DOHH2 (cell line): ENCODE measurements at regions not wholly inside any gene's neighbourhood (a gene's known extent, or its start where the extent isn't known, plus 50 kb on each side); places are given as distances from the start of the nearest gene placed in this dataset.

ENCODE experiments used
- EZH2phosphoT487 ChIP-seq: fragments of 200-600 bp; sonication (generic); IDR thresholded peaks from 2 replicates; pipeline ENCODE4 v1.6.1; 2017; ENCODE audit warnings: borderline replicate concordance, mild to moderate bottlenecking, antibody characterized with exemption, low read length, moderate library complexity, mixed read lengths
- TF ChIP-seq, protein P1 (sequence below): fragments of 200-600 bp; sonication (generic); IDR thresholded peaks from one replicate; pipeline ENCODE4 v1.5.1; 2014; ENCODE audit warnings: antibody characterized with exemption, mild to moderate bottlenecking, low read depth, low read length; ENCODE audit not compliant: poor library complexity, severe bottlenecking

DNA sequence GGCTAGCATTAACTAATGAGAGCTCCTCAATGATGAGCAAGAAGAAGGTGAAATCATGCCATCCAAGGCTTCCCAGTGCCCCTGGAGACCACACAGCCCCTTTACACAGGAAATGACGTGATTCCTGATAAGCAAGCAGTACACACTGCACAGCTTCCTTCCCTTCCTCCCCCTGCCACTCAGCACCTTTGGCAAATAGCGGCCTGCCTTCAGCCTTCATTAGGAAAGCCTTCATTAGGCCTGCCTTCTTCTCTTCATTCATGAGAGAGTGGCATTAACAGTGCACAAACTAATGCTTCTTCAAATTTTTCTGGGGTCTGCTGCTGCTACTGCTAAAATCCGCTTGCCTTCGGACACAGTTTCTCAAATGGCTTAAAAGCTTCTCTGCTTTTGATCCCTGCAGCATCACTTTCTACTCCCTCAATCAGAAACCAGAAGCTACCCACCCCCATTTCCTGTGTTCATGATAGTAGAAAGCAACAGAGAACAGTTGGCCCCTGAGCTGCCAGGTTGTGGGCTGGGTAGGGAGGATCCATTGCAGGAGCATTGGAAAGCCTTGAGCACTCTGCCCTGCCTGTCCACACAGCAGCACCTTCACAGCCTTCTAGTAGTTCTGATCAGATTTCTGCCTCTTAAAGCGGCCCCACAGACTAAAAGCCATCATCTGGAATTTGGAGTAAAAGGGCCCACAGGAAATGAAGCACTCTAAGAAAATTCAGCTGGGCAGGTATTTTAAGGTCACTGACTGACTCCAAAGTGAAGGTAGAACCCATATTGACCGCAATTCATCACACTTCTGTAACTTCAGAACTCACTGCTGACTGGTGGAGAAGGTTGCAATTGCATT is 103.8 kb upstream of the ETV6 start:
- TF ChIP-seq, protein P1, sequence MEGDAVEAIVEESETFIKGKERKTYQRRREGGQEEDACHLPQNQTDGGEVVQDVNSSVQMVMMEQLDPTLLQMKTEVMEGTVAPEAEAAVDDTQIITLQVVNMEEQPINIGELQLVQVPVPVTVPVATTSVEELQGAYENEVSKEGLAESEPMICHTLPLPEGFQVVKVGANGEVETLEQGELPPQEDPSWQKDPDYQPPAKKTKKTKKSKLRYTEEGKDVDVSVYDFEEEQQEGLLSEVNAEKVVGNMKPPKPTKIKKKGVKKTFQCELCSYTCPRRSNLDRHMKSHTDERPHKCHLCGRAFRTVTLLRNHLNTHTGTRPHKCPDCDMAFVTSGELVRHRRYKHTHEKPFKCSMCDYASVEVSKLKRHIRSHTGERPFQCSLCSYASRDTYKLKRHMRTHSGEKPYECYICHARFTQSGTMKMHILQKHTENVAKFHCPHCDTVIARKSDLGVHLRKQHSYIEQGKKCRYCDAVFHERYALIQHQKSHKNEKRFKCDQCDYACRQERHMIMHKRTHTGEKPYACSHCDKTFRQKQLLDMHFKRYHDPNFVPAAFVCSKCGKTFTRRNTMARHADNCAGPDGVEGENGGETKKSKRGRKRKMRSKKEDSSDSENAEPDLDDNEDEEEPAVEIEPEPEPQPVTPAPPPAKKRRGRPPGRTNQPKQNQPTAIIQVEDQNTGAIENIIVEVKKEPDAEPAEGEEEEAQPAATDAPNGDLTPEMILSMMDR: no peak
- TF ChIP-seq EZH2phosphoT487: no peak
